ENCODE measurements at regions not wholly inside any gene's neighbourhood (a gene's known extent, or its start where the extent isn't known, plus 50 kb on each side); places are given as distances from the start of the nearest gene placed in this dataset.
"Not testable (repeated sequence)": the region's sequence is repeated elsewhere in the genome, so short reads cannot be mapped to it uniquely, and the experiment has no call there.

- DNase-seq (ENCODE audit: low spot score): no peak
- Histone ChIP-seq H3K27ac (no peak overlapping the region), H3K4me3 (no peak overlapping the region)
- TF ChIP-seq, protein P1, sequence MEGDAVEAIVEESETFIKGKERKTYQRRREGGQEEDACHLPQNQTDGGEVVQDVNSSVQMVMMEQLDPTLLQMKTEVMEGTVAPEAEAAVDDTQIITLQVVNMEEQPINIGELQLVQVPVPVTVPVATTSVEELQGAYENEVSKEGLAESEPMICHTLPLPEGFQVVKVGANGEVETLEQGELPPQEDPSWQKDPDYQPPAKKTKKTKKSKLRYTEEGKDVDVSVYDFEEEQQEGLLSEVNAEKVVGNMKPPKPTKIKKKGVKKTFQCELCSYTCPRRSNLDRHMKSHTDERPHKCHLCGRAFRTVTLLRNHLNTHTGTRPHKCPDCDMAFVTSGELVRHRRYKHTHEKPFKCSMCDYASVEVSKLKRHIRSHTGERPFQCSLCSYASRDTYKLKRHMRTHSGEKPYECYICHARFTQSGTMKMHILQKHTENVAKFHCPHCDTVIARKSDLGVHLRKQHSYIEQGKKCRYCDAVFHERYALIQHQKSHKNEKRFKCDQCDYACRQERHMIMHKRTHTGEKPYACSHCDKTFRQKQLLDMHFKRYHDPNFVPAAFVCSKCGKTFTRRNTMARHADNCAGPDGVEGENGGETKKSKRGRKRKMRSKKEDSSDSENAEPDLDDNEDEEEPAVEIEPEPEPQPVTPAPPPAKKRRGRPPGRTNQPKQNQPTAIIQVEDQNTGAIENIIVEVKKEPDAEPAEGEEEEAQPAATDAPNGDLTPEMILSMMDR (IDR thresholded peaks at IDR 0.05): no peak
Measured at GRCh38 chr3:5769825-5770224, 582.3 kb downstream of the EDEM1 start.

DNA sequence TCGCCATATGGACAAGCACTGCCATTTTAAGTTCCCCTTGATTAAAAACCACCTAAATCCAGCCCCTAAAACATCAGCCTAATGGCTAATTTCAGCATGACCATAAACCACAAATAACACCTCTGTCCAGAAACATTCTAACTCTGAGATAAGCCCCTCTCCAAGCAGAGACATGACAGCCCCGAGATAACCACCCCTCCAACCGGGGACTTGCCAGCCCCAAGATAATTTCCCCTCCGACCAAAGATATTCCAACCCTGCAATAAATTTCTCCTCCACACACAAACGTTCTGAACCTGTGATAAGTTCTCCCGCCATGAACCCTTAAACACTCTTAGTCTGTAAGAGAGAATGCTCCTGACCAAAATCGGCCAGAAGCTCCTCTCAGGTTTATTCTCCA, 586.8 kb downstream of the EDEM1 start:
- H3K27ac ChIP-seq: no peak overlapping the region
- TF ChIP-seq, protein P1 (IDR thresholded peaks at IDR 0.05): no peak
- no peak for DNase-seq (ENCODE audit: low spot score)
- no peak overlapping the region for H3K4me3 ChIP-seq

GRCh38 chr3:5775100-5775499, 587.6 kb downstream of the EDEM1 start:
- H3K27ac ChIP-seq; H3K4me3 ChIP-seq; DNase-seq (ENCODE audit: low spot score): not testable (repeated sequence)

GRCh38 chr3:5784690-5785089, 597.2 kb downstream of the EDEM1 start:
- no peak for DNase-seq (ENCODE audit: low spot score)
- Histone ChIP-seq H3K4me3 (no peak overlapping the region), H3K27ac (no peak overlapping the region)
- TF ChIP-seq, protein P1 (IDR thresholded peaks at IDR 0.05): no peak

DNA sequence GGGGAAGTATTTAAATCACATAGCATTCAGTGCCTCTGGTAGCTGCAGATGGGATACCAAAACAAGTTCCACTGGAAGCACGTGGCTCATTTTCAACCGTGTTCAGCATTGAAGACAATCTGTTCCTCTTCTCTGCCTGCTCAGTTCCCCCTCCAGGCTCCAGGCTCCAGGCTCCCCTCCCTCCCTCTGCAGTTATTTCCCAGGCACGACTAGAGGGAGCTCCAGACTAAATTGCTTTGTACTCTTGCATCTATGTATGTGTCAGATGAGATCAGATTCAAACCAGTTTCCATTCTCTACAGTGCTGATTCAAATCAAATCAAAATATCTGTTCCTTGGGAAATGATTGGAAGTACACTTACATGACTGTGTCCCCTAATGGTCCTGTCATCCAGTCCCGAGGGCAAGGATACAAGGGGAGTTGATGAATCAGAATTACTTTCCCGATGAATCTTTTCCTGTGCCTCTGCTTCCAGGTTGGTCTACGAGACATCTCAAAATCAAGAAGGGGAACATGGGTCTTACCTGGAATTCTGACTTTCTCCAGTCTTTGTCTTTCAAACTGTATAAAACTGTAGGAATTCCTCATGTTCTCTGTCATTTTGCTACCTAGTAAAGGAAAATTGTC, 600.5 kb downstream of the EDEM1 start:
- TF ChIP-seq, protein P1 (IDR thresholded peaks at IDR 0.05): no peak
- Histone ChIP-seq H3K27ac (no peak overlapping the region), H3K4me3 (no peak overlapping the region)
- no peak for DNase-seq (ENCODE audit: low spot score)

DNA sequence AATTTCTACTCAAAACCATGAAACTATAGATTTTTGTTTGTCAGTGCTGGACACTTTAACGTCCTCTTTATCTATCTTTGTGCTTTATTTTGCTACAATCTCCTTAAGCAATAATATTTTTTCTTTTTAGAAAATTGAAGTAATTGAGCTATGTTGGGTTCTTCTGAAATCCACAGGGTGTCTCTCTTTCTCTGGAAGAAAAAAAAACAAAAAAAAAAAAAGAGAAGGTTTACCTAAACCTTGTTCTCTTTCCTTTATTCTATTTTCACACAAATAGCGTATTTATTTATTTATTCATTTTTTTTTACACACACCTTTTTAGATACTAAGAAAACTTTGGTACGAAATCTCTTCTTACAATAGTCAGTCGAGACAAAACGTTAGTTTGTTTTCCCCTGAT, 601.0 kb downstream of the EDEM1 start:
- H3K4me3 ChIP-seq: no peak overlapping the region
- TF ChIP-seq, protein P1 (IDR thresholded peaks at IDR 0.05): no peak

GRCh38 chr3:5791558-5791957, 604.1 kb downstream of the EDEM1 start:
- TF ChIP-seq, protein P1 (IDR thresholded peaks at IDR 0.05): no peak
- Histone ChIP-seq H3K4me3 (no peak overlapping the region), H3K27ac (no peak overlapping the region)
- DNase-seq (ENCODE audit: low spot score): no peak

More for the DNA sequence above, 601.0 kb downstream of the EDEM1 start:
- no peak for DNase-seq (ENCODE audit: low spot score)
- H3K27ac ChIP-seq: no peak overlapping the region

Data from coronary artery (tissue), 2 donors.